ENCODE measurements at regions not wholly inside any gene's neighbourhood (a gene's known extent, or its start where the extent isn't known, plus 50 kb on each side); places are given as distances from the start of the nearest gene placed in this dataset.

GRCh38 chr7:149373089-149373488 lies 87.8 kb downstream of the ZNF777 start:
- Histone ChIP-seq H3K27ac (ENCODE audit: low read depth, low read length) (no peak overlapping the region), H3K9ac (ENCODE audit: low read length in 5 of 5) (no peak overlapping the region), H3K36me3 (ENCODE audit: control insufficient read depth in 5 of 5, insufficient read depth in 5 of 5, low read length in 5 of 5) (no peaks in the 10 kb centered on the region), H3K9me3 (ENCODE audit: control insufficient read depth in 5 of 5, low read length in 5 of 5) (peaks cover 0 to 16% (median 9%) of the 10 kb centered on the region in 5 donors), H3K4me3 (ENCODE audit: low read depth in 1 of 5, low read length in 5 of 5) (no peak overlapping the region), H3K27me3 (ENCODE audit: control insufficient read depth in 5 of 5, insufficient read depth in 4 of 5, low read length in 5 of 5) (no peaks in the 10 kb centered on the region), H3K4me1 (ENCODE audit: control insufficient read depth in 5 of 5, insufficient read depth in 5 of 5, low read length in 5 of 5) (no peaks in the 10 kb centered on the region)

GRCh38 chr7:149375234-149376008 lies 85.4 kb downstream of the ZNF777 start:
- Histone ChIP-seq H3K36me3 (ENCODE audit: control insufficient read depth in 5 of 5, insufficient read depth in 5 of 5, low read length in 5 of 5) (no peaks in the 10 kb centered on the region), H3K9me3 (ENCODE audit: control insufficient read depth in 5 of 5, low read length in 5 of 5) (peaks cover 6 to 30% (median 26%) of the 10 kb centered on the region in 5 donors), H3K4me3 (ENCODE audit: low read depth in 1 of 5, low read length in 5 of 5) (no peak overlapping the region), H3K9ac (ENCODE audit: low read length in 5 of 5) (no peak overlapping the region), H3K27ac (ENCODE audit: low read depth, low read length) (no peak overlapping the region), H3K4me1 (ENCODE audit: control insufficient read depth in 5 of 5, insufficient read depth in 5 of 5, low read length in 5 of 5) (no peaks in the 10 kb centered on the region), H3K27me3 (ENCODE audit: control insufficient read depth in 5 of 5, insufficient read depth in 4 of 5, low read length in 5 of 5) (no peaks in the 10 kb centered on the region)

- Histone ChIP-seq H3K9me3 (ENCODE audit: control insufficient read depth in 5 of 5, low read length in 5 of 5) (peaks cover 8 to 39% (median 29%) of the 10 kb centered on the region in 5 donors), H3K27ac (ENCODE audit: low read depth, low read length) (no peak overlapping the region), H3K9ac (ENCODE audit: low read length in 5 of 5) (no peak overlapping the region)
Observed at GRCh38 chr7:149377386-149377785, 83.5 kb downstream of the ZNF777 start.

GRCh38 chr7:149379625-149380024 lies 81.2 kb downstream of the ZNF777 start:
- H3K36me3 ChIP-seq (ENCODE audit: control insufficient read depth in 5 of 5, insufficient read depth in 5 of 5, low read length in 5 of 5): no peaks in the 10 kb centered on the region
- peaks cover 10 to 31% (median 20%) of the 10 kb centered on the region in 5 donors for H3K9me3 ChIP-seq (ENCODE audit: control insufficient read depth in 5 of 5, low read length in 5 of 5)
- no peak overlapping the region for H3K4me3 ChIP-seq (ENCODE audit: low read depth in 1 of 5, low read length in 5 of 5)
- H3K4me1 ChIP-seq (ENCODE audit: control insufficient read depth in 5 of 5, insufficient read depth in 5 of 5, low read length in 5 of 5): no peaks in the 10 kb centered on the region
- H3K9ac ChIP-seq (ENCODE audit: low read length in 5 of 5): no peak overlapping the region
- no peak overlapping the region for H3K27ac ChIP-seq (ENCODE audit: low read depth, low read length)
- peaks cover 0 to 7% (median 4%) of the 10 kb centered on the region in 5 donors for H3K27me3 ChIP-seq (ENCODE audit: control insufficient read depth in 5 of 5, insufficient read depth in 4 of 5, low read length in 5 of 5)

More at GRCh38 chr7:149377386-149377785, 83.5 kb downstream of the ZNF777 start:
- Histone ChIP-seq H3K4me3 (ENCODE audit: low read depth in 1 of 5, low read length in 5 of 5) (no peak overlapping the region), H3K36me3 (ENCODE audit: control insufficient read depth in 5 of 5, insufficient read depth in 5 of 5, low read length in 5 of 5) (no peaks in the 10 kb centered on the region), H3K4me1 (ENCODE audit: control insufficient read depth in 5 of 5, insufficient read depth in 5 of 5, low read length in 5 of 5) (no peaks in the 10 kb centered on the region), H3K27me3 (ENCODE audit: control insufficient read depth in 5 of 5, insufficient read depth in 4 of 5, low read length in 5 of 5) (no peaks in the 10 kb centered on the region)

GRCh38 chr7:149381245-149381644 lies 79.6 kb downstream of the ZNF777 start:
- H3K4me1 ChIP-seq (ENCODE audit: control insufficient read depth in 5 of 5, insufficient read depth in 5 of 5, low read length in 5 of 5): no peaks in the 10 kb centered on the region
- H3K36me3 ChIP-seq (ENCODE audit: control insufficient read depth in 5 of 5, insufficient read depth in 5 of 5, low read length in 5 of 5): no peaks in the 10 kb centered on the region
- no peak overlapping the region for H3K4me3 ChIP-seq (ENCODE audit: low read depth in 1 of 5, low read length in 5 of 5)
- H3K9me3 ChIP-seq (ENCODE audit: control insufficient read depth in 5 of 5, low read length in 5 of 5): peaks cover 10 to 31% (median 20%) of the 10 kb centered on the region in 5 donors
- H3K27me3 ChIP-seq (ENCODE audit: control insufficient read depth in 5 of 5, insufficient read depth in 4 of 5, low read length in 5 of 5): peaks cover 0 to 7% (median 4%) of the 10 kb centered on the region in 5 donors
- no peak overlapping the region for H3K27ac ChIP-seq (ENCODE audit: low read depth, low read length)
- H3K9ac ChIP-seq (ENCODE audit: low read length in 5 of 5): no peak overlapping the region

Measured in subcutaneous abdominal adipose tissue (tissue), 5 donors.